ENCODE measurements at regions not wholly inside any gene's neighbourhood (a gene's known extent, or its start where the extent isn't known, plus 50 kb on each side); places are given as distances from the start of the nearest gene placed in this dataset.

DNA sequence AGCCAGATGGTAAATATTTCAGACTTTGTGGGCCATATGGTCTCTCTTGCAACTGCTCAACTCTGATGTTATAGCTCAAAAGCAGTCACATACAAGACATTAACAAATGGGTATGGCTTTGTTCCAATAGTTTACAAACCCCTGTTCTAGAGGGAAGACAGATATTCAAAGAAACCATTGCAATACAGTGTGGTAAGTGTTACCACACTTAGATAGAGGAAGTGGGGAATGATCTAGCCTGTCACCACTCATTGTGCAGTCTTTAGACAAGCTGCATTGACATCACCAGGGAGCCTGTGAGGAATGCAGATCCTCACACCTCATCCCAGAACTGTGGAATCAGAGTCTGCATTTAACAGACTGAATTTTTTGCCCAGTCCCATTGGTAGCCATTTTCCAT lies 80.0 kb upstream of the RGS6 start:
- peak; percentile 28 for DNase-seq
- H3K9ac ChIP-seq (ENCODE audit: low read length), result no peak overlapping the region
- no peaks in the 10 kb centered on the region for H3K36me3 ChIP-seq (ENCODE audit: control insufficient read depth in 1 of 2, insufficient read depth in 2 of 2, low read depth in 1 of 2, low read length in 2 of 2)
- no peaks in the 10 kb centered on the region for H3K4me1 ChIP-seq (ENCODE audit: control insufficient read depth, insufficient read depth, low read depth, low read length)
- H2AFZ ChIP-seq (ENCODE audit: low read depth, low read length), result no peak overlapping the region
- H3K23ac ChIP-seq (ENCODE audit: low read length in 2 of 2), result no peak overlapping the region
- H2BK15ac ChIP-seq (ENCODE audit: low read depth, poor library complexity, severe bottlenecking), result no peak overlapping the region
- no peaks in the 10 kb centered on the region for H3K27me3 ChIP-seq (ENCODE audit: control insufficient read depth in 1 of 2, insufficient read depth in 1 of 2, low read length in 2 of 2)
- H3K4me2 ChIP-seq (ENCODE audit: low read length, poor library complexity, severe bottlenecking), result no peak overlapping the region
- H3K14ac ChIP-seq (ENCODE audit: low read length in 2 of 2), result no peak overlapping the region
- no peak overlapping the region for H2BK120ac ChIP-seq (ENCODE audit: low read depth, low read length)
- H4K91ac ChIP-seq (ENCODE audit: low read length), result no peak overlapping the region
- no peak overlapping the region for H3K27ac ChIP-seq (ENCODE audit: low read length, poor library complexity, severe bottlenecking)
- H3K4ac ChIP-seq (ENCODE audit: low read depth in 1 of 2, low read length in 2 of 2), result no peak overlapping the region
- no peak overlapping the region for H2AK5ac ChIP-seq (ENCODE audit: low read length, severe bottlenecking)
- no peak overlapping the region for H2BK12ac ChIP-seq (ENCODE audit: low read length in 2 of 2)
- H2BK5ac ChIP-seq (ENCODE audit: low read depth, low read length, poor library complexity, severe bottlenecking), result no peak overlapping the region
- H4K8ac ChIP-seq (ENCODE audit: low read length), result no peak overlapping the region
- H3K18ac ChIP-seq (ENCODE audit: low read depth in 1 of 2, low read length in 2 of 2), result no peak overlapping the region
- no peaks in the 10 kb centered on the region for H3K9me3 ChIP-seq (ENCODE audit: control insufficient read depth, low read length)
- H3K4me3 ChIP-seq (ENCODE audit: insufficient read depth in 1 of 2, low read depth in 1 of 2, low read length in 2 of 2), result no peak overlapping the region
- H3K79me1 ChIP-seq (replicated peaks; ENCODE audit: low read length, poor library complexity, severe bottlenecking), result no peaks in the 10 kb centered on the region

DNA sequence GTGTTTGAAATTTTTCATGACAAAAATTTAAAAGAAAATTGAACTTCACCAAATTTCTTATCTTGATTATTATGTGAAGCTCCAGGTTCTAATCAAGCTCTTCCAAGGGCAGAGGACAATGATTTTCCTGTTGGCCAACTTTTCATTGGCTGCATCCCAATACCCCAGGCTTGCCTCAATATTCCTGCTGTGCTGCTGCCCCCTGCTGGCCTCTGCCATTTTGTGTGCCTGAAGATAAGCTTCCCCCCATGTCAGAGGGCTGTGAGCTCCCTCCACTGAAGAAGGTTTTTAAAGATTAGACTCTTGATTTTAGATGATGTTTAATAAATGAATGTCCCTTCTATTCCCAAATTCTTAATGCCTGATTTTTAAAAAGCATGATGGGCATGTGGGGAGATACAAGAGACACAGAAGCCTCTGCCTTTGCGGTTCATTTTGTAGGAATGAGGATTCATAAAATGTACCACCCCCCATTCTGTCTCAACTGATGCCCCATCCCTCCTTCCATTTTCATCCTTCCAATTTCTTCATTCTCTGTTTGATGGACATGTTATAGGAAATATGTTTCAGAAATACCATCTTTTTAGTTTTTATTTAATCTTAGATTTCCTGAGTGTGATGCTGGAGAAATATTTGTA lies 76.7 kb upstream of the RGS6 start:
- WGBS, result 100% methylated on average over 1 of the region's 1 CpG
- no peak overlapping the region for H3K27ac ChIP-seq (ENCODE audit: low read length, poor library complexity, severe bottlenecking)
- no peak overlapping the region for H3K4me3 ChIP-seq (ENCODE audit: insufficient read depth in 1 of 2, low read depth in 1 of 2, low read length in 2 of 2)
- DNase-seq, result peak; percentile 65
- H3K9me3 ChIP-seq (ENCODE audit: control insufficient read depth, low read length), result no peaks in the 10 kb centered on the region
- H3K4me2 ChIP-seq (ENCODE audit: low read length, poor library complexity, severe bottlenecking), result no peak overlapping the region
- no peak overlapping the region for H3K18ac ChIP-seq (ENCODE audit: low read depth in 1 of 2, low read length in 2 of 2)
- H3K23ac ChIP-seq (ENCODE audit: low read length in 2 of 2), result no peak overlapping the region
- H3K4ac ChIP-seq (ENCODE audit: low read depth in 1 of 2, low read length in 2 of 2), result no peak overlapping the region
- H4K91ac ChIP-seq (ENCODE audit: low read length), result no peak overlapping the region
- H2BK15ac ChIP-seq (ENCODE audit: low read depth, poor library complexity, severe bottlenecking), result no peak overlapping the region
- no peak overlapping the region for H3K14ac ChIP-seq (ENCODE audit: low read length in 2 of 2)
- H2AK5ac ChIP-seq (ENCODE audit: low read length, severe bottlenecking), result no peak overlapping the region
- H2AFZ ChIP-seq (ENCODE audit: low read depth, low read length), result no peak overlapping the region
- no peak overlapping the region for H2BK12ac ChIP-seq (ENCODE audit: low read length in 2 of 2)
- H2BK5ac ChIP-seq (ENCODE audit: low read depth, low read length, poor library complexity, severe bottlenecking), result no peak overlapping the region
- no peak overlapping the region for H2BK120ac ChIP-seq (ENCODE audit: low read depth, low read length)
- H3K27me3 ChIP-seq (ENCODE audit: control insufficient read depth in 1 of 2, insufficient read depth in 1 of 2, low read length in 2 of 2), result no peaks in the 10 kb centered on the region
- no peak overlapping the region for H3K9ac ChIP-seq (ENCODE audit: low read length)
- H3K36me3 ChIP-seq (ENCODE audit: control insufficient read depth in 1 of 2, insufficient read depth in 2 of 2, low read depth in 1 of 2, low read length in 2 of 2), result no peaks in the 10 kb centered on the region
- no peak overlapping the region for H4K8ac ChIP-seq (ENCODE audit: low read length)
- no peaks in the 10 kb centered on the region for H3K79me1 ChIP-seq (replicated peaks; ENCODE audit: low read length, poor library complexity, severe bottlenecking)
- H3K4me1 ChIP-seq (ENCODE audit: control insufficient read depth, insufficient read depth, low read depth, low read length), result no peaks in the 10 kb centered on the region

DNA sequence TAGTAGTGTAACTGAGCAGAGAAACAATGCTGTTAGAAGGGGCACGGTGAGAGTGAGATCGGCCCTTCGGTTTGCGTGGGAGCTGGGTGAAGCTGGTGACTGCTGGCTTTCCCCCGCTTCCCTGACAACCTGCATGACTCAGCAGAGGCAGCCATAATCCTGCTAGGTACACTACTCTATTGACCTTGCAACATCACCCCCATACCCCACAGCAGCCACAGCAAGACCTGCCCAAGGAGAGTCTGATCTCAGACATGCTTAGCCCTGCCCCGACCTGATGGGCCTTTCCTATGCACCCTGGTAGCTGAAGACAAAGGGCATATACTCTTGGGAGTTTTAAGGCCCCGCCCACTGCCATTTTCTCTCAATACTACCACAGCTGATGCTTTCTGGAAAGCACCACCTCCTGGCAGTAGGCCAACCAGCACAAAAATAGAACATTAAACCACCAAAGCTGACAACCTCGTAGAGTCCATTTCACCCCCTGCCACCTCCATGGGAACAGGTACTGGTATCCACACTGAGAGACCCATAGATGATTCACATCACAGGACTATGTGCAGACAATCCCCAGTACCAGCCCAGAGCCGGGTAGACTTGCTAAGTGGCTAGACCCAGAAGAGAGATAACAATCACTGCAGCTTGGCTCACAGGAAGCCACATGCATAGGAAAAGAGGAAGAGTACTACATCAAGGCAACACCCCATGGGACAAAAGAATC lies 75.9 kb upstream of the RGS6 start:
- H2AFZ ChIP-seq (ENCODE audit: low read depth, low read length), result no peak overlapping the region
- no peak for DNase-seq
- no peaks in the 10 kb centered on the region for H3K27me3 ChIP-seq (ENCODE audit: control insufficient read depth in 1 of 2, insufficient read depth in 1 of 2, low read length in 2 of 2)
- 76% methylated on average over 9 of the region's 9 CpGs for WGBS
- no peaks in the 10 kb centered on the region for H3K79me1 ChIP-seq (replicated peaks; ENCODE audit: low read length, poor library complexity, severe bottlenecking)
- H3K14ac ChIP-seq (ENCODE audit: low read length in 2 of 2), result peak overlapping the region in 1 of 2 experiments; percentile 22
- H2BK15ac ChIP-seq (ENCODE audit: low read depth, poor library complexity, severe bottlenecking), result no peak overlapping the region
- H3K27ac ChIP-seq (ENCODE audit: low read length, poor library complexity, severe bottlenecking), result no peak overlapping the region
- no peaks in the 10 kb centered on the region for H3K4me1 ChIP-seq (ENCODE audit: control insufficient read depth, insufficient read depth, low read depth, low read length)
- no peak overlapping the region for H2BK12ac ChIP-seq (ENCODE audit: low read length in 2 of 2)
- H3K23ac ChIP-seq (ENCODE audit: low read length in 2 of 2), result no peak overlapping the region
- H2AK5ac ChIP-seq (ENCODE audit: low read length, severe bottlenecking), result no peak overlapping the region
- H4K8ac ChIP-seq (ENCODE audit: low read length), result no peak overlapping the region
- H3K4me2 ChIP-seq (ENCODE audit: low read length, poor library complexity, severe bottlenecking), result no peak overlapping the region
- H4K91ac ChIP-seq (ENCODE audit: low read length), result no peak overlapping the region
- H3K36me3 ChIP-seq (ENCODE audit: control insufficient read depth in 1 of 2, insufficient read depth in 2 of 2, low read depth in 1 of 2, low read length in 2 of 2), result no peaks in the 10 kb centered on the region
- no peak overlapping the region for H3K4me3 ChIP-seq (ENCODE audit: insufficient read depth in 1 of 2, low read depth in 1 of 2, low read length in 2 of 2)
- no peak overlapping the region for H2BK5ac ChIP-seq (ENCODE audit: low read depth, low read length, poor library complexity, severe bottlenecking)
- H2BK120ac ChIP-seq (ENCODE audit: low read depth, low read length), result no peak overlapping the region
- no peak overlapping the region for H3K9ac ChIP-seq (ENCODE audit: low read length)
- H3K18ac ChIP-seq (ENCODE audit: low read depth in 1 of 2, low read length in 2 of 2), result no peak overlapping the region
- no peaks in the 10 kb centered on the region for H3K9me3 ChIP-seq (ENCODE audit: control insufficient read depth, low read length)
- H3K4ac ChIP-seq (ENCODE audit: low read depth in 1 of 2, low read length in 2 of 2), result no peak overlapping the region

DNA sequence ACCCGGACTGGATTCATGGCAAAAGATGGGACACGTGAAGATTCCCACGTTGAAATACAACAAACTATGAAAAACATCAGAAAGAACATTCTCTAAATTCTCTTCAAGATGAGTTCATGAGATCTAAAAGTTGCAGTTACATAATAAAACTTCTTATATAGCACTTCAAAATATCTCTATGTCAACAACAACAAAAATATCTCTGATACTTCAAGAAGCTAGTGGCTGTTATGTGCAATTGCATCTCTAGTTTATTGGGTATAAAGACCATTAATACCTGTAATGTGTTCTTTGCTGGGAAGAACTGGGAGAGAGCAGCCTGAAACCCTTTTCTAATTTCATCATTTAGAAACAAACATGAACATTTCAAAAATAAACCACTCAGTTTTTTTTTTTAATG lies 69.2 kb upstream of the RGS6 start:
- H3K9me3 ChIP-seq (ENCODE audit: control insufficient read depth, low read length), result no peaks in the 10 kb centered on the region
- H3K9ac ChIP-seq (ENCODE audit: low read length), result no peak overlapping the region
- H3K79me1 ChIP-seq (replicated peaks; ENCODE audit: low read length, poor library complexity, severe bottlenecking), result no peaks in the 10 kb centered on the region
- no peak for DNase-seq
- no peak overlapping the region for H3K14ac ChIP-seq (ENCODE audit: low read length in 2 of 2)
- no peak overlapping the region for H2AK5ac ChIP-seq (ENCODE audit: low read length, severe bottlenecking)
- no peak overlapping the region for H3K27ac ChIP-seq (ENCODE audit: low read length, poor library complexity, severe bottlenecking)
- no peak overlapping the region for H2AFZ ChIP-seq (ENCODE audit: low read depth, low read length)
- no peak overlapping the region for H2BK15ac ChIP-seq (ENCODE audit: low read depth, poor library complexity, severe bottlenecking)
- no peak overlapping the region for H3K18ac ChIP-seq (ENCODE audit: low read depth in 1 of 2, low read length in 2 of 2)
- H3K4me3 ChIP-seq (ENCODE audit: insufficient read depth in 1 of 2, low read depth in 1 of 2, low read length in 2 of 2), result no peak overlapping the region
- H4K8ac ChIP-seq (ENCODE audit: low read length), result no peak overlapping the region
- no peaks in the 10 kb centered on the region for H3K4me1 ChIP-seq (ENCODE audit: control insufficient read depth, insufficient read depth, low read depth, low read length)
- H2BK120ac ChIP-seq (ENCODE audit: low read depth, low read length), result no peak overlapping the region
- H4K91ac ChIP-seq (ENCODE audit: low read length), result no peak overlapping the region
- H3K23ac ChIP-seq (ENCODE audit: low read length in 2 of 2), result no peak overlapping the region
- no peak overlapping the region for H3K4ac ChIP-seq (ENCODE audit: low read depth in 1 of 2, low read length in 2 of 2)
- no peaks in the 10 kb centered on the region for H3K27me3 ChIP-seq (ENCODE audit: control insufficient read depth in 1 of 2, insufficient read depth in 1 of 2, low read length in 2 of 2)
- 76% methylated on average over 2 of the region's 3 CpGs for WGBS
- H3K4me2 ChIP-seq (ENCODE audit: low read length, poor library complexity, severe bottlenecking), result no peak overlapping the region
- no peak overlapping the region for H2BK12ac ChIP-seq (ENCODE audit: low read length in 2 of 2)
- no peak overlapping the region for H2BK5ac ChIP-seq (ENCODE audit: low read depth, low read length, poor library complexity, severe bottlenecking)
- H3K36me3 ChIP-seq (ENCODE audit: control insufficient read depth in 1 of 2, insufficient read depth in 2 of 2, low read depth in 1 of 2, low read length in 2 of 2), result no peaks in the 10 kb centered on the region

All from mesenchymal stem cell (in vitro differentiated cells and primary cell).